ENCODE measurements at regions not wholly inside any gene's neighbourhood (a gene's known extent, or its start where the extent isn't known, plus 50 kb on each side); places are given as distances from the start of the nearest gene placed in this dataset.

GRCh38 chr7:79988653-79989052 is 146.0 kb upstream of the GNAI1 start:
- Histone ChIP-seq H3K79me2 (ENCODE audit: low read length) (no peaks in the 10 kb centered on the region), H3K9me2 (replicated peaks; ENCODE audit: insufficient read depth, low read length) (no peaks in the 10 kb centered on the region), H3K4me1 (ENCODE audit: low read length) (no peaks in the 10 kb centered on the region), H3K36me3 (replicated peaks; ENCODE audit: insufficient read depth, low read length) (no peaks in the 10 kb centered on the region), H4K20me1 (ENCODE audit: insufficient read depth, low read length) (no peaks in the 10 kb centered on the region), H3K4me2 (ENCODE audit: low read depth, low read length) (no peak overlapping the region), H3F3A (ENCODE audit: insufficient read depth, low read length) (no peaks in the 10 kb centered on the region), H3K9ac (ENCODE audit: low read length) (no peak overlapping the region), H2AFZ (ENCODE audit: low read length) (no peak overlapping the region), H3K27ac (ENCODE audit: low read length) (no peak overlapping the region), H3K9me3 (replicated peaks; ENCODE audit: insufficient read depth, low read length) (no peaks in the 10 kb centered on the region), H3K4me3 (ENCODE audit: low read length) (no peak overlapping the region), H3K27me3 (replicated peaks; ENCODE audit: insufficient read depth, low read length) (no peaks in the 10 kb centered on the region)
- DNase-seq: no peak
- no peak for TF ChIP-seq EZH2phosphoT487 (IDR thresholded peaks at IDR 0.05; ENCODE audit: low read length)
- no peak for TF ChIP-seq CTCF (IDR thresholded peaks at IDR 0.05; ENCODE audit: low read length)
- no peak for TF ChIP-seq EZH2 (optimal IDR thresholded peaks at IDR 0.05; ENCODE audit: low read depth, low read length)

- TF ChIP-seq EZH2phosphoT487 (IDR thresholded peaks at IDR 0.05; ENCODE audit: low read length): no peak
- no peaks in the 10 kb centered on the region for H3K36me3 ChIP-seq (replicated peaks; ENCODE audit: insufficient read depth, low read length)
- H3K4me2 ChIP-seq (ENCODE audit: low read depth, low read length): no peak overlapping the region
- no peak overlapping the region for H2AFZ ChIP-seq (ENCODE audit: low read length)
- no peaks in the 10 kb centered on the region for H3K27me3 ChIP-seq (replicated peaks; ENCODE audit: insufficient read depth, low read length)
- no peak overlapping the region for H3K27ac ChIP-seq (ENCODE audit: low read length)
- H4K20me1 ChIP-seq (ENCODE audit: insufficient read depth, low read length): no peaks in the 10 kb centered on the region
- no peaks in the 10 kb centered on the region for H3K4me1 ChIP-seq (ENCODE audit: low read length)
- H3K9me3 ChIP-seq (replicated peaks; ENCODE audit: insufficient read depth, low read length): no peaks in the 10 kb centered on the region
- H3K9me2 ChIP-seq (replicated peaks; ENCODE audit: insufficient read depth, low read length): no peaks in the 10 kb centered on the region
- no peak overlapping the region for H3K9ac ChIP-seq (ENCODE audit: low read length)
- H3F3A ChIP-seq (ENCODE audit: insufficient read depth, low read length): no peaks in the 10 kb centered on the region
- H3K4me3 ChIP-seq (ENCODE audit: low read length): no peak overlapping the region
- no peak for DNase-seq
- no peaks in the 10 kb centered on the region for H3K79me2 ChIP-seq (ENCODE audit: low read length)
Measured at GRCh38 chr7:79984210-79984609, 150.4 kb upstream of the GNAI1 start.

- H3K9me2 ChIP-seq (replicated peaks; ENCODE audit: insufficient read depth, low read length): no peaks in the 10 kb centered on the region
- H3K4me2 ChIP-seq (ENCODE audit: low read depth, low read length): no peak overlapping the region
- H3K4me1 ChIP-seq (ENCODE audit: low read length): no peaks in the 10 kb centered on the region
- no peak overlapping the region for H3K4me3 ChIP-seq (ENCODE audit: low read length)
- no peak for DNase-seq
- H4K20me1 ChIP-seq (ENCODE audit: insufficient read depth, low read length): no peaks in the 10 kb centered on the region
- no peak overlapping the region for H3K27ac ChIP-seq (ENCODE audit: low read length)
- TF ChIP-seq EZH2 (optimal IDR thresholded peaks at IDR 0.05; ENCODE audit: low read depth, low read length) (no peak), EZH2phosphoT487 (IDR thresholded peaks at IDR 0.05; ENCODE audit: low read length) (no peak), CTCF (IDR thresholded peaks at IDR 0.05; ENCODE audit: low read length) (no peak)
- H3K36me3 ChIP-seq (replicated peaks; ENCODE audit: insufficient read depth, low read length): no peaks in the 10 kb centered on the region
- H3K9me3 ChIP-seq (replicated peaks; ENCODE audit: insufficient read depth, low read length): no peaks in the 10 kb centered on the region
- H2AFZ ChIP-seq (ENCODE audit: low read length): no peak overlapping the region
- H3K27me3 ChIP-seq (replicated peaks; ENCODE audit: insufficient read depth, low read length): no peaks in the 10 kb centered on the region
- H3K79me2 ChIP-seq (ENCODE audit: low read length): no peaks in the 10 kb centered on the region
- H3F3A ChIP-seq (ENCODE audit: insufficient read depth, low read length): no peaks in the 10 kb centered on the region
- H3K9ac ChIP-seq (ENCODE audit: low read length): no peak overlapping the region
Measured at GRCh38 chr7:79982141-79982770, 152.4 kb upstream of the GNAI1 start.

GRCh38 chr7:79980376-79980775 is 154.3 kb upstream of the GNAI1 start:
- no peak for TF ChIP-seq EZH2 (optimal IDR thresholded peaks at IDR 0.05; ENCODE audit: low read depth, low read length)
- no peak for TF ChIP-seq CTCF (IDR thresholded peaks at IDR 0.05; ENCODE audit: low read length)
- TF ChIP-seq EZH2phosphoT487 (IDR thresholded peaks at IDR 0.05; ENCODE audit: low read length): no peak
- Histone ChIP-seq H3K9me3 (replicated peaks; ENCODE audit: insufficient read depth, low read length) (no peaks in the 10 kb centered on the region), H3K9ac (ENCODE audit: low read length) (no peak overlapping the region), H3K4me3 (ENCODE audit: low read length) (no peak overlapping the region), H3K4me1 (ENCODE audit: low read length) (no peaks in the 10 kb centered on the region), H3F3A (ENCODE audit: insufficient read depth, low read length) (no peaks in the 10 kb centered on the region), H3K27me3 (replicated peaks; ENCODE audit: insufficient read depth, low read length) (no peaks in the 10 kb centered on the region), H2AFZ (ENCODE audit: low read length) (no peak overlapping the region), H3K27ac (ENCODE audit: low read length) (no peak overlapping the region), H3K36me3 (replicated peaks; ENCODE audit: insufficient read depth, low read length) (no peaks in the 10 kb centered on the region), H4K20me1 (ENCODE audit: insufficient read depth, low read length) (no peaks in the 10 kb centered on the region), H3K9me2 (replicated peaks; ENCODE audit: insufficient read depth, low read length) (no peaks in the 10 kb centered on the region), H3K4me2 (ENCODE audit: low read depth, low read length) (no peak overlapping the region), H3K79me2 (ENCODE audit: low read length) (no peaks in the 10 kb centered on the region)
- no peak for DNase-seq
